HepG2 (cell line): ENCODE measurements at regions not wholly inside any gene's neighbourhood (a gene's known extent, or its start where the extent isn't known, plus 50 kb on each side); places are given as distances from the start of the nearest gene placed in this dataset.

Experiments
- CENPBD1 ChIP-seq: sonication (generic); formaldehyde crosslinking; IDR thresholded peaks from 2 replicates; pipeline ENCODE4 v1.8.0; 2022; ENCODE audit warnings: missing genetic modification reagents, low read depth, mild to moderate bottlenecking, borderline replicate concordance
- GATAD2A ChIP-seq: IDR thresholded peaks from 2 replicates; pipeline ENCODE4 v1.6.1; 2016
- HHEX ChIP-seq: IDR thresholded peaks from 2 replicates; pipeline ENCODE4 v1.6.1; 2016; ENCODE audit warnings: control low read depth
- IRF1 ChIP-seq: sonication (generic); formaldehyde crosslinking; IDR thresholded peaks from 2 replicates; pipeline ENCODE4 v1.4.0; 2020; ENCODE audit warnings: low read depth, mild to moderate bottlenecking, missing genetic modification reagents
- IRF2 ChIP-seq: IDR thresholded peaks from 2 replicates; pipeline ENCODE4 v1.6.1; 2018; ENCODE audit warnings: missing genetic modification reagents, missing compliant biosample characterization
- LCORL ChIP-seq, 2 experiments: fragments of 450-650 bp in 1 of 2; sonication (generic) in 1 of 2; formaldehyde crosslinking in 1 of 2; IDR thresholded peaks; 2 replicates each; pipeline versions ENCODE4 v1.5.0 to v1.6.1; 2017 to 2020; ENCODE audit warnings: antibody characterized with exemption in 1 of 2, missing genetic modification reagents in 1 of 2
- MAX ChIP-seq: IDR thresholded peaks from 2 replicates; pipeline ENCODE4 v1.6.1; 2012; ENCODE audit warnings: inconsistent platforms
- MIXL1 ChIP-seq: IDR thresholded peaks from 2 replicates; pipeline ENCODE4 v1.6.1; 2016
- MYPOP ChIP-seq: sonication (generic); formaldehyde crosslinking; IDR thresholded peaks from 2 replicates; pipeline ENCODE4 v1.8.1; 2023; ENCODE audit warnings: mild to moderate bottlenecking, moderate library complexity, missing genetic modification reagents
- NR2F6 ChIP-seq, 2 experiments: IDR thresholded peaks; 2 replicates each; pipeline ENCODE4 v1.6.1; 2016; ENCODE audit warnings: antibody characterized with exemption in 1 of 2, mild to moderate bottlenecking in 1 of 2
- PITX1 ChIP-seq: sonication (generic); formaldehyde crosslinking; IDR thresholded peaks from 2 replicates; pipeline ENCODE4 v1.5.1; 2020; ENCODE audit warnings: mild to moderate bottlenecking, missing genetic modification reagents
- POGZ ChIP-seq: sonication (generic); formaldehyde crosslinking; IDR thresholded peaks from 2 replicates; pipeline ENCODE4 v1.4.0; 2020; ENCODE audit warnings: mild to moderate bottlenecking, missing genetic modification reagents
- SALL1 ChIP-seq: sonication (generic); formaldehyde crosslinking; IDR thresholded peaks from 2 replicates; pipeline ENCODE4 v1.8.0; 2022; ENCODE audit warnings: mild to moderate bottlenecking, missing genetic modification reagents
- SMYD3 ChIP-seq: sonication (generic); formaldehyde crosslinking; IDR thresholded peaks from 2 replicates; pipeline ENCODE4 v1.8.1; 2023; ENCODE audit warnings: mild to moderate bottlenecking, missing genetic modification reagents
- SOX13 ChIP-seq, 3 experiments: fragments of 450-650 bp in 1 of 3; sonication (generic) in 1 of 3; formaldehyde crosslinking in 1 of 3; IDR thresholded peaks in 2 of 3; conservative IDR thresholded peaks in 1 of 3; 2 replicates each; pipeline versions ENCODE4 v1.5.0 to v1.6.1; 2016 to 2020; ENCODE audit warnings: antibody characterized with exemption in 1 of 3, mild to moderate bottlenecking in 1 of 3, missing compliant biosample characterization in 1 of 3, missing genetic modification reagents in 1 of 3, moderate library complexity in 1 of 3
- SOX6 ChIP-seq, 2 experiments: fragments of 450-650 bp in 1 of 2; sonication (generic) in 1 of 2; formaldehyde crosslinking in 1 of 2; IDR thresholded peaks; 2 replicates each; pipeline versions ENCODE4 v1.4.0 to v1.6.1; 2017 to 2020; ENCODE audit warnings: antibody characterized with exemption in 1 of 2, mild to moderate bottlenecking in 1 of 2, missing genetic modification reagents in 1 of 2
- TCF7 ChIP-seq: sonication (generic); IDR thresholded peaks from 2 replicates; pipeline ENCODE4 v1.6.1; 2016; ENCODE audit warnings: antibody characterized with exemption, low read depth
- THRA ChIP-seq: sonication (generic); formaldehyde crosslinking; IDR thresholded peaks from 2 replicates; pipeline ENCODE4 v1.4.0; 2020; ENCODE audit warnings: missing genetic modification reagents, borderline replicate concordance
- THYN1 ChIP-seq: sonication (generic); formaldehyde crosslinking; IDR thresholded peaks from 2 replicates; pipeline ENCODE4 v1.8.1; 2023; ENCODE audit warnings: low read depth, mild to moderate bottlenecking, moderate library complexity, missing genetic modification reagents, borderline replicate concordance
- TMF1 ChIP-seq: sonication (generic); formaldehyde crosslinking; IDR thresholded peaks from 2 replicates; pipeline ENCODE4 v1.8.1; 2022; ENCODE audit warnings: low read depth, missing genetic modification reagents
- ZFP41 ChIP-seq: sonication (generic); formaldehyde crosslinking; IDR thresholded peaks from 2 replicates; pipeline ENCODE4 v1.4.0; 2020; ENCODE audit warnings: mild to moderate bottlenecking, missing genetic modification reagents, borderline replicate concordance
- ZMYM4 ChIP-seq: sonication (generic); formaldehyde crosslinking; IDR thresholded peaks from 2 replicates; pipeline ENCODE4 v1.8.1; 2023; ENCODE audit warnings: mild to moderate bottlenecking, missing genetic modification reagents
- ZNF225 ChIP-seq: sonication (generic); formaldehyde crosslinking; IDR thresholded peaks from 2 replicates; pipeline ENCODE4 v1.4.0; 2020; ENCODE audit warnings: mild to moderate bottlenecking, missing genetic modification reagents
- ZNF772 ChIP-seq: sonication (generic); formaldehyde crosslinking; IDR thresholded peaks from 2 replicates; pipeline ENCODE4 v1.5.0; 2020; ENCODE audit warnings: mild to moderate bottlenecking, missing genetic modification reagents
- ZNF792 ChIP-seq: IDR thresholded peaks from 2 replicates; pipeline ENCODE4 v1.6.1; 2016
- ZSCAN9 ChIP-seq: IDR thresholded peaks from 2 replicates; pipeline ENCODE4 v1.6.1; 2016; ENCODE audit warnings: borderline replicate concordance

- TF ChIP-seq SALL1 (CRISPR knock-in tag) (peak; percentile 89), MYPOP (CRISPR knock-in tag) (no peak), IRF1 (no peak), PITX1 (CRISPR knock-in tag) (peak; percentile 81), MIXL1 (CRISPR knock-in tag) (0 out of 2 replicates have a peak, but pooled peaks have one; percentile 59), THYN1 (CRISPR knock-in tag) (no peak), GATAD2A (CRISPR knock-in tag) (peak; percentile 51; the same call in 1 of the 2 replicates), SMYD3 (CRISPR knock-in tag) (0 out of 2 replicates have a peak, but pooled peaks have one; percentile 20), IRF2 (CRISPR knock-in tag) (peak; percentile 63; the same call in 1 of the 2 replicates), MAX (no peak; the same call in 1 of the 2 replicates), POGZ (CRISPR knock-in tag) (peak; percentile 43), LCORL (IDR thresholded peaks at IDR 0.05) (no peak), LCORL (CRISPR knock-in tag; IDR thresholded peaks at IDR 0.05) (peak; percentile 31; the same call in 1 of the 2 replicates), ZNF225 (CRISPR knock-in tag) (no peak), TCF7 (peak; percentile 74; the same call in 1 of the 2 replicates), CENPBD1 (no peak), SOX13 (IDR thresholded peaks at IDR 0.05) (no peak), SOX13 (CRISPR knock-in tag; conservative IDR thresholded peaks at IDR 0.05 in 1 of 2, IDR thresholded peaks at IDR 0.05 in 1 of 2) (peak in 1 of 2 experiments; percentile 74; a peak in 2 of 4 replicates), TMF1 (CRISPR knock-in tag) (no peak), HHEX (CRISPR knock-in tag) (no peak), ZFP41 (no peak), THRA (CRISPR knock-in tag) (peak; percentile 66), SOX6 (IDR thresholded peaks at IDR 0.05) (no peak), SOX6 (CRISPR knock-in tag; IDR thresholded peaks at IDR 0.05) (peak; percentile 61; the same call in 1 of the 2 replicates), ZSCAN9 (CRISPR knock-in tag) (no peak), ZNF792 (CRISPR knock-in tag) (peak; percentile 59; the same call in 1 of the 2 replicates), ZNF772 (no peak), NR2F6 (IDR thresholded peaks at IDR 0.05) (peak; percentile 41; the same call in 1 of the 2 replicates), NR2F6 (CRISPR knock-in tag; IDR thresholded peaks at IDR 0.05) (peak; percentile 68; the same call in 1 of the 2 replicates), ZMYM4 (CRISPR knock-in tag) (peak; percentile 20; the same call in 1 of the 2 replicates)
These were observed 199.8 kb downstream of the RBM19 start (continued) for GRCh38 chr12:113766131-113766878.
